NK-92 treated with Interleukin-12 subunit alpha and Interleukin-12 subunit beta, amount 100 ng/mL, for 24 hours (cell line): ENCODE measurements at regions not wholly inside any gene's neighbourhood (a gene's known extent, or its start where the extent isn't known, plus 50 kb on each side); places are given as distances from the start of the nearest gene placed in this dataset.
"Not testable (repeated sequence)": the region's sequence is repeated elsewhere in the genome, so short reads cannot be mapped to it uniquely, and the experiment has no call there.

Experiments
- DNase-seq: peaks from one replicate; lab custom pipeline; 2025; lab: John Stamatoyannopoulos, UW

DNA sequence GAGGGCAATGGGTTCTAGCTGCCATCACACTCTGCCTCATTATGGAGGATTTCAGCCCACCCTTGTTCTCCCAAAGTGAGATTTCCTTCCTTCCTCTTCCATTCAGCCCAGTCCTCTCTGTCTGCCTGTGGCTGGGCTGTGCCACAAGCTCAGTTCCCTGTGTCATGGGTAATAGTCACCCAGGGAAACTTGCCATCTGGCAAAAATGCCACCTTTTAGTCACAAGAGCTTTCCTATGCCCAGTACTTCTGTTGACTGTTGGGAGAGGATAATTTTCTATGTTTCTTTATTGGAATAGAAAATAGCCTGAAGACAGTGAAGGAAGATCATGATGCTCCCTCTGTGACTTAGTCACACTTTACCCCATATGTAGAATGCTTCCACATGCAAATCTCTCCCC lies 71.4 kb downstream of the TLR4 start:
- no peak for DNase-seq

DNA sequence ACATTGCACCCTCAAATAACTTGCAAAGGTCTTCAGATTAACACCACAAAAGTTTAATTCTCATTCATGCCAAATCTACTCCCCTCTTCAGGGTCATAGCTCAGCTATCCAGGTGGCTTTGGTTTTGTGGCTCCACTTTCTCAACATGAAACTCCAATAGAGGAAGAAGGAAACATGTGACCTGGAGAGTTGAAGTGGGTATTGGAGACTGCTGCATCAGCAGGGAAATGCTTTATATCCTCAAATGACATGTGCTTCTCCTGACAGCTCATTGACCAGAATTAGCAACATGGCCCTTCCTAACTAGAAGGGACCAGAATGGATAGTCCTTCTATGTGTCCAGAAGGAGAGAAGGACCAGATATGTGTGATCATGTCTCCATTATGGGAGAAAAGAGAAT lies 73.6 kb downstream of the TLR4 start:
- no peak for DNase-seq

DNA sequence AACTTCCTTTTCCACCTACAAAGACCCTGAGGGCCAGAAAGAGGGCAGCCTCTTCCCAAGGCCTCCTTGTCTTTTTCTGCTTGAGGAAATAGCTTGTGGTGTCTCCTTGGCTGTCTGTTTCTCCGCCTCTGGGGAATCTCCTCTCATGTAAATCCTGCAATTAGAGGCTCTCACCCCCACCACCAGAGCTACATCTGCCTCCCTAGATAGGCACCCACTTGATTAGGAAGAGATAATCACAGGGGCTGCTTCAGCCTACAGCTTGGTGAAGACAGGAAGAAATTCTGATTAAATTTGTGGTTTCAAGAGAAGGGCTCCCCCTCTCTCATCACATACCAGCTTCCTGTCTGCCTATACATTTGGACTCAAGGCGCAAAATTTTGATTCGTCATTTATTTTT lies 75.6 kb downstream of the TLR4 start:
- DNase-seq = no peak

DNA sequence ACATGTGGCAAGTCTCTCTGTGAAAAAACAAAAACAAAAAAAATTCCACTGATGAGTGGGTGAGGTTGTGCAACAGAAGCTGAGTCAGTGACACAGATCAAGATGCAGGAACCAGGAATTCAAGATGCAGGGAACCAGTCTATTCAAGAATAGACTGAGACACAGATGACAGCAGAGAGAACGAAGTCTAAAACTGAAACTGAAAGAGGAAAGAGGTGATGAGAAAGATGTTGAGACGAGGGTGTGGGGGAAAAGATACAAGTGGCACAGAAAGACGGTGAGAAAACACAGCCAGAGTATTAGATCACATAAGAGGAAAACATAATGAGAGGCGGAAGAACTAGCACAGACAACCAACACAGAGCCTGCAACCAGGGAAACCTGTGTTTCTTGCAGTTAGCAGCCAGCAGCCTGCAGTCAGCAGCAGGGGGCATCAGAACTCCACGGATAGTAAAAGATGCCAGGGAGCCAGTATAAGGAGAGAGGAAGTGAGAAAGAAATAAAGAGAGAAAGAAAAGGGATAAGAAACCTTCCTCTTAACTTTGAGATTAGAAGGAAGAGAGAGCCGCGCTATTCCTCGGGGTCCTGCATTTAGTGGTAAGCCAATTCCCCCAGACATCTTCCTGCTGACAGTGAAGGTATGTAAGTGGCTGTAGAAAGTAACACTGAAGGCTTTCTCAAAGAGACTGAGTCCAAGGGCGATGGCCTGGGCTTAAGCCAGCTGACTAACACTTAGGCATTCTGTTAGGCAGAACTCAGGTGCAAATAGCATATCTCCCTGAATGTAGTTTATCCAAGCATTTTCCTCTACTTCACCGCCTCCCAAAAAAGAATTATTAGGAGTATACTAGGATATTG lies 79.0 kb downstream of the TLR4 start:
- peak; percentile 4 for DNase-seq

DNA sequence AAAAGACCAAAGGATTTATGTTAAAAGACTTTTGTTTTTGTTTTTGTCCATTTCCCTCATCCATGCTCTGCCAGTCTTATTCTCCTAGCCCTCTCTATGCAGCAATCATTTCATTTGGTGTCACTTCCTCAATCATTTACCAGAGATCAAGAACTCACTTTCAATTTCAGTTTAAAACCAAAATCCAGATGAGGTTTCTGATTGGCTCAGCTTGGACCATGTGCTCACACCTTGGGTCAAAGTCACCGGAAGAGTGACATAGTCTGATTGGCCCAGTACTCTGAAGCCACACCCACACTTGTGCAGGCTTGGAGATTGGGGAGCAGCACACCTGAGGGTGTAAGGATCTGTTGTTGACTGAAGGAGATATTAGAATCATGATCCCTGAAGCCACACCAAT lies 79.6 kb downstream of the TLR4 start:
- DNase-seq = no peak

DNA sequence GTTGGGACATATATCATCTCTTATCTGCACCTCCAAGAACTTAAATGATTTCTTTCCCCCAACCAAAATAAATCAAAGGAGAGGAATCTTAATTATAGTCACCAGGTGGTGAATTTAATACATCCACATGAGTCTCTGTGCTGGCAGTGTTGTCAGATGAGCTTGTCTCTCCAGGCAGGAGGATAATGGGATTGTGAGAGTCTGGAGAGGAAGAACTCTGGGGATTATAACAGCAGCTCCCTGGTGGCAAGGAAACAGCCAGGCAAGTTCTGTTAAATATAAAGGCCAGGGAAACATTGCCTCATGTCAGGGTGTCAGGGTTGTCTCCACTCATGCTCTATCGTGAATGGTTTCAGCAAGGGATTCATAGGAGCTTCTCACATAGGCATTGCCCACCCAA lies 80.8 kb downstream of the TLR4 start:
- DNase-seq = no peak

DNA sequence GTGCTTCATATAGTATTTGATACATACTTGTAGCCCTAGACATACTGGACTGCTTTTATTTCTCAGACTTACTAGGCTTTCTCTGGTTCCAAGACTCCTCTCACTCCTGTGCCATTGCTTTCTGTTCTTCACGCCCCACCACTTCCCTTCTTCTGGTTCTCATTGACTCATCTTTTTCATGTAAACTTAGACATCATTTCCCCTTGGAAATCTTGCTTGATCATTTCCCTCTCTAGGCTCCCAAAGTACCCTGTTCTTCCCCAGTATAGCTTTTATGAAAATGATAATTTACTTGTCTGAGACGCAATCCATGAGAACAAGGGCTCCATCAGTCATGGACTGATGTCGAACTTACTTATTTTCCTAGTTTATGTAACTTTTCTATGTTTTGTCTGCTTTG lies 83.5 kb downstream of the TLR4 start:
- DNase-seq = no peak

DNA sequence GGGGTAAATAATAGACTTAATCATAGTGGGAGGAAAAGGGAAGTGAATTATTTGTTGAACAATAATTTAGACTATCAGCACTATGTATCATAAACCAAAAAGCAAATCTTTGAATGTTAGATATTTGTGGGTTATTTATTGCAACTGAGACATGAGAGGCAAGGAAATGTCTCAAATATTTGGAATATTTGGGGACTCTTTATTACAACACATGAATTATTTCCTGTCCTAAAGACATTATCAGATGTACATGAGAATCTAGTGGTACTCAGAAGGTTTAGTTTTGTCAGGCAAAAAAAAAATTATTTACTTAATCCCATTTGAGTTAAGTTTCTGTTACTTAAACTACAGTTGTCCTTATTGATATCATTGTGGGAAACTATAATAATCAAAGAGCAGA lies 91.1 kb downstream of the TLR4 start:
- DNase-seq = no peak

DNA sequence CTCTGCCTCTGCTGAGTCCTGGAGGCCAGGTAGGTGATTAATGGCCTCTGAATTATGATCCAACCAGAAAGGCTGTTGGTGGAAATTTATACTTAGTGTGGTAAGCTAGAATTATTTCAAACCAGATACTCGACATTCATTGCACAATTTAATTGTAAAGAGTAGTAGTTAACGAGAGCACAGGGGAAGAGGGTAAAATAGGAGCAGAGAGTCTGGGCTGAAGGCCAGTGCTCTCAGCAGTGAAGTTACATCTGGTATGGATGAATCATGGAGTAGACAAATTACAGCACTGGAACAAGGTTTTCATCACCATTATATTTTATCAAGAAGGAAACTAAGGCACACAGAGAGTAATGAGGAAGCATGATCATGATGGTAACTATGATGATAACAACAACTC lies 92.5 kb downstream of the TLR4 start:
- DNase-seq = no peak

DNA sequence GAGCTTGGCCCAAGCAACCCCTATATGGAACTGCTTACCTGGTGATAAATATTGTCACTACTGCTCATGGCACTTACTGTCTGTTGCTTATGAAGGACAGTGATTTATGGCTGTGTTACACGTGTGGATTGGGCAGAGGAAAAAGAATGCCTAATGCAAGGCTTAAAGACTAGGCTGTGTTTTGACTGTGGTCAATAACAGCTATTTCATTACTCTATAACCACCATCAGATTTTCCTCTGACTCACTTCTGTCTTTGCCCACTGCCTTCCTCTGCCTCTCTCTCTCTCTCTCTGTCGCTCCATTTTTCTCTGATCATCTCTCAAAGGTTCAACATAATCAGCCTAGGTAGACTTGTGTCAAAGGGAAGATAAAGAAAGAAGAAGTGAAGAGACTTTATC lies 96.2 kb downstream of the TLR4 start:
- DNase-seq = no peak

DNA sequence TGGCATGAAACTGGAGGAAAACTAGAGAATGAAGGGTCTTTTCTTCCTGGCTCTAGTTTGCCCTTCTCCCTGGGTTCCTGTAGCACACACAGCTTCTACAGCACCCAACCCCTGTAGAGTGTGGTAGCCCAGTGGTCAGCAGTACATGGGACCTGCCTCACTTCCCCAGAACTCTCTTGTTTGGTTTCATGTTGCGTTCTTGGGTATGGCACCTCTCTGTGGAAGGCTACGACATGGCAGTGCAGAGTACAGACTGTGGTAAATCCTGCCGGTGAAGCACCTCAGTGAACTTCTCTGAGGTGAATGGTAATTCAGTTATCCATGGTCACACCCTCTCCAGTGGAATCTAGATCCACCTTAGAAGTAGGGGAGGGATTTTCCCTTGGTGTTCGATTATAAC lies 105.5 kb downstream of the TLR4 start:
- no peak for DNase-seq

DNA sequence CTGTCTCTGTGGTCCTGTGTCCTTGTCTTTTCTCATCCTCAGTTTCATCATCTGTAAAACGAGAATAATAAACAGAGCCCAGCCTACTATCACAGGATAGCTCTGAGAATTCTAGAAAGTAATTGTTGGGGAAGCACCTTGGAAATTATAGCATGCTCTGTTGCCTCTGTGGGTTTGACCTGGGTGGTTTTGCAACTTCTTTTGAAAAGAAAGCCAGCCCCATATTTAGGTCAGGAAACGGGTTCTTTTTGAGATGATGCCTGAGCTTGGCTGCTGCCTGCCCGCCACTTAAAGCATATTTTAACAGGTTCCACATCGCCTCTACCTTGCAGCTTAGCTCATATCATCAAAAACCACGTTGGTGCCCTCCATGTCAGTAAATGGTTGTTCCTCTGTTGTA lies 111.1 kb downstream of the TLR4 start:
- no peak for DNase-seq

DNA sequence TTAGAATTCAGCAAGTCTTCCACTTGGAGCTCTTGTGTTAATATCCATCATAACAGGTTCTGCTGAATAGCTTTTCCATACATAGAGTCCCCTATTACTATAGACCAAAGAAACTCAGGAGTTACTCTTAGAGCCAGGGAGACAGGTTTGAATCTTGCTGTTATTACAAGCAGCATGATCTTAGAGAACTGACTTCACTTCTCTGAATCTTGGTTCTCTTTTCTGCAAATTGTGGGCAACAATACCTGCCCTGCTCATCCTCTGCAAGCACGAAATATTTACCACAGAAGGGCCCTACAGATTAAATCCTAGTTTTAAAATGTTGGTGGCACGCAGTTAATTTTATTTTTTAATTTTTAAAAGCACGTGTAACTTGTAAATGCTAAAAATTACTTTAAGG lies 111.7 kb downstream of the TLR4 start:
- no peak for DNase-seq

DNA sequence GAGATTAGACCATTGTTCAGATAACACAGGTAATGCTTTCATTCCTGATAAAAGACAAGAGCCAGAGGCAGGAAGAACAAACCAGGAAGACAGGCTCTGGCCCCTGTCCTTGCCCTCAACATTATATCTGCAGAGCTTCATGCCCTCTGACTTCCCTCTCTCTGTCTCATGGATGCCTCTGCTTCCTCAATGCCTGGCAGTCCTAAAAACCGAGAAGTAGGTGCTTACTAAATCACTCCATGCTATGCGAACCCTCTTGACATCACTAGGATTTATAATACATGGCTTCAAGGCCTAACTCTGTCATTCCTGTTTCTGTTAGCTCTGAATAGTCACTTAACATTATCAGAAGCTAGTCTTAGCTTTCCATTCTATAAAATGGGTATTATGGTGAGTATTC lies 117.8 kb downstream of the TLR4 start:
- DNase-seq = no peak

DNA sequence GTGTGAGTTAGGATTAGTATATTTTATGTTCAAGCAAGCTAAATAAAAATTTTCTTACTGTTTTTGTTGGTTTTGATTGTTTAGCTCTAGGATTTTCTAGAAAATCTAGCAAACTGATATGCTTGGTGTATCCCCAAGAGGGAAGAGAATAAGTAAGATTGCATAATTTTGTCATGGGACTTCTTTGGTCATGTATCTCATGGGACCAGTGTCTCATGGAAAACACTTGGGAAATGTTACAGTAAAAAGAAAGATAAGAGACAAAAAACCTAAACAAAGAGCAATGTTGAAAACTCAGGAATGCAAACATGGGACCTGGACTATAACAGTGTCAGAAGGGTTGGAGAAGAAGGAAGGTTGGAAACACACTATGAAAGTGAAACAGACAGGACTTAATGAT lies 119.4 kb downstream of the TLR4 start:
- no peak for DNase-seq

DNA sequence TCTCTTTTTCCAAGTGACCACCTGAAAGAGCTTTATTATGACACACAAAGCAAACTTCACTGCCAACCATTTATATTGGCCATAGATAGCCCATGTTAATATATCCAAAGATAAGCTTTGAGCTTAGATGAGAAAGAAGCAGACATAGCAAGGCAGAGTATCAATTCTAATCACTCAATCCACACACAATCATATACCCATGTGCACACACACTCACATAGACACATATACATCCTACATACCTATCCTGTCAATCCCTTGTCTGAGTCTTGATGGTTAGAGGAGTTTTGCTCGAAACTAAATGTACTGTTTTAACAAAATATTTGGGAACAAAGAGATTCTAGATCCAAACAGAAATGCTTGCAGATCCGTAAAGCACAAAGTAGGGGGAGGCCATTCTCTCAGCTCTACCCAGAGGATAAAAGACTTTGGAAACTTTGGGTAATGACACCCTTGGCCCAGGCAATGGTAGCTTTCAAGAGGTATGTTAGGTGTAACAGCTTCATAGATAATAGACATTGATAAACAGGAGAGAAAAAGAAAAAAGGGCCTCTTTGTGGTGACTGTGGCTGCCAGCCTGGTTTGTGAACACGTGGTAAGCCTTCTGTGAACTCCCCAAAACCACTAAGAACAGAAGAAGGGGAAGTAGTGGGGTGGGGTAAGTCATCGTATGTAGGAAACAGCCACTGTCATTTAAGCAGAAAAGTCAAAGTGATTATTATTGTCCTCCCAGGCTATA lies 121.6 kb downstream of the TLR4 start:
- no peak for DNase-seq

DNA sequence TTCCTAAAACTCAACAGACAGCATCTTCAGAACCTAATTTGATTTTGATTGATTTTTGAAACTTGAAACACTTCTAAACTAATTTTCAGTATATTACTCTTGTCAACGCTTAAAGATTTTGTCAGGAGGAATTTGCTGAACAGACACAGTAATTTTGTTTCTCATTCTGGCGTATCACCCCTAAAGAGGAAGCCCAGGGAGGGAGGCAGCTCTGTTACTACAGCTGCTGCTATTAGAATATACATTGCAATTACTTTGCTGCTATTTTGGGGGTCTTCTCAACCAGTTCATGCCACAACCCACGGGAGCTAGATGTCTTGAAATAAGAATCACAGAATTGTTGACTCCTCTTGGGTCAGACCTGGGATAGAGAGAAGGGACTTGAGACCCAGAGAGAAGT lies 122.6 kb downstream of the TLR4 start:
- no peak for DNase-seq

DNA sequence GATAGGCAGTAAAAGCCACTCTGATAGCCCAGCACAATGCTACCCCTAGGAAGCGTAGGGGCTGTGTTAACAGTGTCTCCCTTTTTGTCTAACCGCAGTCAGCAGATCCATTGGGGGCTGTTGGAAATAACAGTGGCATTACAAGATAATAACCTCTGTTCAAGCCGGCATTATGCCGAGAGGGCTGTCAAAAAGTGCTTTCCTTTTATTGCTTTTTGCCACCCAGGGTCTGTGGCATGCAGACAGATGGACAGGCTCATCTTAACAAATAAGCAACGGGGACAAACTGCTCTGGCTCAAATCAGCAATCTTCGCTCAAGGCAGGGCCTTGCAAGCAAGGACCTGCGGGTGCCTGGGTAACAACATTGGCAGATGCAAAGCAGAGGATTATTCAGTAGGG lies 123.3 kb downstream of the TLR4 start:
- DNase-seq = no peak

DNA sequence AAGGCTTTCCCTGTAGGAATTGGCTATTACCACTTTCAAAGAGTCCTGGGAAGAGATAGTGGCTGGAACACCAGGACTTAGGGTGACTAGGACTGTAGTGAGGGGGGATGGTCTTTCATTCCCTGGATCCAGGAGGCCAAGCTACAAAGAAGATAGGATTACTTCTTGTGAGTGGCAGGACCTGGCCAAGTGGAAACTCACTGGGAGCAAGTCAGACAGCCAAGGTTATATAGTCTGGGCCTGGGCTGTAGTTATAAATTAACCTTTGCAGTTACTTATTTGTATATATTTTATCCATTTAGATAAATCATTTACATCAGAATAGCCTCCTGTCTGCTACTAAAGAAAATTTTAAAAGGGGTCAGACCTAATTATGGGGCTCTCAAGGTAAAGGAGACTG lies 124.3 kb downstream of the TLR4 start:
- no peak for DNase-seq

DNA sequence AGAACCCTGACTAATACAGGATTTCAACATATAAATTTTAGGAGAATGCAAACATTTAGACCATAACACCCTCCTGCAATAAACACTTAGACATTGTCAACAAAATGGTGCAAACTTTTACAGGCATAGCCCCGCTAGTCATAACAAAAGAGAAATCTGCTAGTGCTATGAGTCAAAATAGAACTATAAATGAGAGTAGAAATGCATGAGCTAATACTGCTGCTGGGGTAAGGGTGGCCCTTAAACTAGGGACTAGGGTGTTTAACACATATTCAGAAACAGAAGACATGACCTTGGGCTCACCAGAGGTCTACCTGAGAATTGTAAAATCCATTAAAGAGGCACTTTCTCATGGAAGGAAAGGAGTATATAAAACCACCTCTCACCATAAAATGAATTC lies 131.6 kb downstream of the TLR4 start:
- DNase-seq = no peak

DNA sequence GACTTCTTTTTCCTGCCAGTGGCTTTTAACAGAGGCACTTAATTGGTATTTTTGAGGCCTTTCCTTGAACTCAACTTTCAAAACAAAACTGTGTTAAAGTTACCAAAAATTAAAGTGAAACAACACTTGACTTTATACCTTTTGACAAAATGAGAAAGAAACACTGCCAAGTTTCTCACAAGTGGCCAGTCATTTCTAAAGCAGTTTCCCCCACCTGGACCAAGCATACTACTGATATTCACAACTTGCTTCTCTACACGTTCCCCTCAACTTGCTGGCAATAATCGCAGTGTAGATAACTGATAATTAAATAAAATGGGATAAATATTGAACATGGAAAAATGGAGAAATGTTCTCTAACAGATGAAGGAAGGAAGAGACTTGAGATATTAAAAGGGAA lies 135.7 kb downstream of the TLR4 start:
- no peak for DNase-seq

DNA sequence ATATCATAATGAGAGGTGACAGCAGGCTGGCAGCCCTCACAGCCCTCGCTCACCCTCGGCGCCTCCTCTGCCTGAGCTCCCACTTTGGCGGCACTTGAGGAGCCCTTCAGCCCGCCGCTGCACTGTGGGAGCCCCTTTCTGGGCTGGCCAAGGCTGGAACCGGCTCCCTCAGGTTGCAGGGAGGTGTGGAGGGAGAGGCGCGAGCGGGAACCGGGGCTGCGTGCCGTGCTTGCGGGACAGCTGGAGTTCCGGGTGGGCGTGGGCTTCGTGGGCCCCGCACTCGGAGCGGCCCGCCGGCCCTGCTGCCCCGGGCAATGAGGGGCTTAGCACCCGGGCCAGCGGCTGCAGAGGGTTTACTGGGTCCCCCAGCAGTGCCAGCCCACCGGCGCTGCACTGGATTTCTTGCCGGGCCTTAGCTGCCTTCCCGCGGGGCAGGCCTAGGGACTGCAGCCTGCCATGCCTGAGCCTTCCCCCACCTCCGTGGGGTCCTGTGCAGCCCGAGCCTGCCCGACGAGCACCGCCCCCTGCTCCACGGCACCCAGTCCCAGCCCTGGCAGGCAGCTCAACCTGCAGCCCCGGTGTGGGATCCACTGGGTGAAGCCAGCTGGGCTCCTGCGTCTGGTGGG lies 147.7 kb downstream of the TLR4 start:
- not testable (repeated sequence) for DNase-seq

DNA sequence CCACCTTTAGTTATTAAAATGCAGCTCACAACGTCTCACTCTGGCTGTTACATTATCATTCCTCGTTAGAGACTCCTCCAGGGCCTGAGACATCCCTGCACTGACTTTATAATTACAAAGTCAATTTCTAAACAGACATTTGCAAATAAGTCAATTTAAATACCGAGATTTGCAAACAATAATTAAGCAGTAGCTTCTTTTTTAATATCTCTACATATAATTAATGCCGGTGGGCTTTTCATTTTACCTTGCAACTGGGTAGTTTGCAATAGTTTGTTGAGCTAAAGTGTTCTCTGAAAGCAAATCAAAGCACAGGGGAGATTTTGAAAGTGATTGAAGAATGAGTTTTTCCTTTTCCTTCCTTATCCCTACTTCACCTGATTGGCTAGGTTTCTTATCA lies 154.4 kb downstream of the TLR4 start:
- DNase-seq = no peak
